Loucy (cell line): ENCODE measurements at regions not wholly inside any gene's neighbourhood (a gene's known extent, or its start where the extent isn't known, plus 50 kb on each side); places are given as distances from the start of the nearest gene placed in this dataset.

Experiments
- H2AFZ ChIP-seq: fragments of 200-600 bp; sonication (generic); 2 replicates; pipeline ENCODE4 v1.6.0; 2016; ENCODE audit warnings: antibody characterized with exemption, mild to moderate bottlenecking, low read length, moderate library complexity
- H3F3A ChIP-seq: fragments of 200-600 bp; 2 replicates; pipeline ENCODE4 v1.6.0; 2016; ENCODE audit warnings: antibody characterized with exemption, low read depth, mild to moderate bottlenecking
- H3K27me3 ChIP-seq: fragments of 200-600 bp; sonication (generic); 2 replicates; pipeline ENCODE4 v1.6.1; 2014; ENCODE audit warnings: low read length, mild to moderate bottlenecking; ENCODE audit not compliant: insufficient read depth, poor library complexity, severe bottlenecking
- H3K36me3 ChIP-seq: fragments of 200-600 bp; sonication (generic); 2 replicates; pipeline ENCODE4 v1.6.1; 2016; ENCODE audit warnings: low read length; ENCODE audit not compliant: insufficient read depth
- H3K4me1 ChIP-seq: fragments of 200-600 bp; sonication (generic); 2 replicates; pipeline ENCODE4 v1.5.1; 2014; ENCODE audit warnings: low read length, mild to moderate bottlenecking; ENCODE audit not compliant: insufficient read depth, poor library complexity, severe bottlenecking
- H3K4me2 ChIP-seq: fragments of 200-600 bp; sonication (generic); 2 replicates; pipeline ENCODE4 v1.6.0; 2014; ENCODE audit warnings: antibody characterized with exemption, low read length, low read depth, mild to moderate bottlenecking; ENCODE audit not compliant: poor library complexity, severe bottlenecking
- H3K4me3 ChIP-seq: fragments of 200-600 bp; sonication (generic); 2 replicates; pipeline ENCODE4 v1.5.1; 2014; ENCODE audit warnings: low read length, mild to moderate bottlenecking, mixed read lengths; ENCODE audit not compliant: poor library complexity, severe bottlenecking
- H3K79me2 ChIP-seq: fragments of 200-600 bp; sonication (generic); 2 replicates; pipeline ENCODE4 v1.6.1; 2014; ENCODE audit warnings: low read length; ENCODE audit not compliant: insufficient read depth
- H3K9ac ChIP-seq: fragments of 200-600 bp; sonication (generic); 2 replicates; pipeline ENCODE4 v1.6.0; 2014; ENCODE audit warnings: mild to moderate bottlenecking, low read depth, low read length, moderate library complexity; ENCODE audit not compliant: poor library complexity, severe bottlenecking
- H3K9me2 ChIP-seq: fragments of 200-600 bp; sonication (generic); replicated peaks from 2 replicates; pipeline ENCODE4 v1.6.1; 2016; ENCODE audit warnings: low read depth, low read length, mixed read lengths
- H3K9me3 ChIP-seq: fragments of 200-600 bp; sonication (generic); 2 replicates; pipeline ENCODE4 v1.6.1; 2014; ENCODE audit warnings: mild to moderate bottlenecking, antibody characterized with exemption, low read length, low read depth; ENCODE audit not compliant: insufficient read depth
- H4K20me1 ChIP-seq: fragments of 200-600 bp; sonication (generic); 2 replicates; pipeline ENCODE4 v1.6.0; 2014; ENCODE audit warnings: antibody characterized with exemption, low read length, mild to moderate bottlenecking; ENCODE audit not compliant: insufficient read depth, poor library complexity, severe bottlenecking
- EZH2phosphoT487 ChIP-seq: fragments of 200-600 bp; IDR thresholded peaks from 2 replicates; pipeline ENCODE4 v1.6.1; 2018; ENCODE audit warnings: antibody characterized with exemption, mild to moderate bottlenecking, moderate library complexity, borderline replicate concordance
- TF ChIP-seq, protein P1 (sequence below): fragments of 200-600 bp; sonication (generic); conservative IDR thresholded peaks from 2 replicates; pipeline ENCODE4 v1.5.1; 2014; ENCODE audit warnings: mild to moderate bottlenecking, antibody characterized with exemption, low read length

- H3K4me2 ChIP-seq = no peak overlapping the region
- H4K20me1 ChIP-seq = no peaks in the 10 kb centered on the region
- H3F3A ChIP-seq = no peaks in the 10 kb centered on the region
- H3K9me2 ChIP-seq = no peaks in the 10 kb centered on the region
- H3K27me3 ChIP-seq = no peaks in the 10 kb centered on the region
- H3K4me3 ChIP-seq = no peak overlapping the region
- no peaks in the 10 kb centered on the region for H3K4me1 ChIP-seq
- no peaks in the 10 kb centered on the region for H3K36me3 ChIP-seq
- no peaks in the 10 kb centered on the region for H3K9me3 ChIP-seq
- no peaks in the 10 kb centered on the region for H3K79me2 ChIP-seq
- no peak overlapping the region for H3K9ac ChIP-seq
- H2AFZ ChIP-seq = no peak overlapping the region
- no peak for TF ChIP-seq EZH2phosphoT487
- TF ChIP-seq, protein P1, sequence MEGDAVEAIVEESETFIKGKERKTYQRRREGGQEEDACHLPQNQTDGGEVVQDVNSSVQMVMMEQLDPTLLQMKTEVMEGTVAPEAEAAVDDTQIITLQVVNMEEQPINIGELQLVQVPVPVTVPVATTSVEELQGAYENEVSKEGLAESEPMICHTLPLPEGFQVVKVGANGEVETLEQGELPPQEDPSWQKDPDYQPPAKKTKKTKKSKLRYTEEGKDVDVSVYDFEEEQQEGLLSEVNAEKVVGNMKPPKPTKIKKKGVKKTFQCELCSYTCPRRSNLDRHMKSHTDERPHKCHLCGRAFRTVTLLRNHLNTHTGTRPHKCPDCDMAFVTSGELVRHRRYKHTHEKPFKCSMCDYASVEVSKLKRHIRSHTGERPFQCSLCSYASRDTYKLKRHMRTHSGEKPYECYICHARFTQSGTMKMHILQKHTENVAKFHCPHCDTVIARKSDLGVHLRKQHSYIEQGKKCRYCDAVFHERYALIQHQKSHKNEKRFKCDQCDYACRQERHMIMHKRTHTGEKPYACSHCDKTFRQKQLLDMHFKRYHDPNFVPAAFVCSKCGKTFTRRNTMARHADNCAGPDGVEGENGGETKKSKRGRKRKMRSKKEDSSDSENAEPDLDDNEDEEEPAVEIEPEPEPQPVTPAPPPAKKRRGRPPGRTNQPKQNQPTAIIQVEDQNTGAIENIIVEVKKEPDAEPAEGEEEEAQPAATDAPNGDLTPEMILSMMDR = no peak
Measured at GRCh38 chr12:65615118-65615517, 209.2 kb upstream of the HMGA2 start.

- no peak for TF ChIP-seq EZH2phosphoT487
- TF ChIP-seq, protein P1 = no peak
- Histone ChIP-seq H3K9me3 (no peaks in the 10 kb centered on the region), H3K9me2 (no peaks in the 10 kb centered on the region), H3K36me3 (no peaks in the 10 kb centered on the region), H3K9ac (no peak overlapping the region), H3K27me3 (no peaks in the 10 kb centered on the region), H3K4me1 (no peaks in the 10 kb centered on the region), H3F3A (no peaks in the 10 kb centered on the region), H2AFZ (no peak overlapping the region), H3K4me3 (no peak overlapping the region), H4K20me1 (no peaks in the 10 kb centered on the region), H3K79me2 (no peaks in the 10 kb centered on the region), H3K4me2 (no peak overlapping the region)
Measured at GRCh38 chr12:65616022-65616421, 208.3 kb upstream of the HMGA2 start.

GRCh38 chr12:65618588-65618987 is 205.7 kb upstream of the HMGA2 start:
- Histone ChIP-seq H3K4me2 (no peak overlapping the region), H3K9ac (no peak overlapping the region), H3K9me3 (no peaks in the 10 kb centered on the region), H2AFZ (no peak overlapping the region), H4K20me1 (no peaks in the 10 kb centered on the region), H3K27me3 (no peaks in the 10 kb centered on the region), H3K36me3 (no peaks in the 10 kb centered on the region), H3K4me3 (no peak overlapping the region), H3K4me1 (no peaks in the 10 kb centered on the region), H3K9me2 (no peaks in the 10 kb centered on the region), H3K79me2 (no peaks in the 10 kb centered on the region), H3F3A (no peaks in the 10 kb centered on the region)
- TF ChIP-seq EZH2phosphoT487 = no peak
- TF ChIP-seq, protein P1 = no peak
